Endometrium (tissue), 2 donors: ENCODE measurements at regions not wholly inside any gene's neighbourhood (a gene's known extent, or its start where the extent isn't known, plus 50 kb on each side); places are given as distances from the start of the nearest gene placed in this dataset.

Experiments used
- FAIRE-seq: peaks from 2 replicates; lab custom pipeline; 2012; peaks lifted over from hg19 to GRCh38; lab: Jason Lieb, UNC
- donor health status: control.
- donor health status: control.

GRCh38 chr18:56121669-56122068, 516.7 kb downstream of the TXNL1 start:
- FAIRE-seq, result no peak

- no peak for FAIRE-seq
These were observed 517.6 kb downstream of the TXNL1 start for GRCh38 chr18:56120782-56121181.

- no peak for FAIRE-seq
These were observed 518.7 kb downstream of the TXNL1 start for GRCh38 chr18:56119681-56120080.

GRCh38 chr18:56118422-56118821, 520.0 kb downstream of the TXNL1 start:
- FAIRE-seq, result peak; percentile 80

GRCh38 chr18:56115071-56116015, 523.0 kb downstream of the TXNL1 start:
- no peak for FAIRE-seq

GRCh38 chr18:56112984-56113383, 525.0 kb upstream of the TCF4 start:
- no peak for FAIRE-seq

GRCh38 chr18:56112013-56112749, 524.2 kb upstream of the TCF4 start:
- no peak for FAIRE-seq

GRCh38 chr18:56109757-56110156, 521.8 kb upstream of the TCF4 start:
- FAIRE-seq, result no peak

- no peak for FAIRE-seq
These were observed 520.7 kb upstream of the TCF4 start for GRCh38 chr18:56108478-56109367.

- FAIRE-seq, result no peak
These were observed 520.0 kb upstream of the TCF4 start for GRCh38 chr18:56107821-56108477.

GRCh38 chr18:56100090-56100722, 512.2 kb upstream of the TCF4 start:
- FAIRE-seq, result no peak

- FAIRE-seq, result no peak
These were observed 509.6 kb upstream of the TCF4 start for GRCh38 chr18:56097621-56098020.

GRCh38 chr18:56096861-56097260, 508.9 kb upstream of the TCF4 start:
- FAIRE-seq, result no peak

- no peak for FAIRE-seq
These were observed 501.7 kb upstream of the TCF4 start for GRCh38 chr18:56089612-56090258.

- FAIRE-seq, result no peak
These were observed 498.8 kb upstream of the TCF4 start for GRCh38 chr18:56086786-56087185.

GRCh38 chr18:56086176-56086575, 498.2 kb upstream of the TCF4 start:
- no peak for FAIRE-seq

GRCh38 chr18:56085551-56085950, 497.6 kb upstream of the TCF4 start:
- FAIRE-seq, result no peak

- peak; percentile 76 for FAIRE-seq
These were observed 495.7 kb upstream of the TCF4 start for GRCh38 chr18:56083523-56084287.

GRCh38 chr18:56083097-56083521, 495.1 kb upstream of the TCF4 start:
- FAIRE-seq, result peak; percentile 82

GRCh38 chr18:56076723-56077122, 488.7 kb upstream of the TCF4 start:
- FAIRE-seq, result no peak
